ENCODE measurements at regions not wholly inside any gene's neighbourhood (a gene's known extent, or its start where the extent isn't known, plus 50 kb on each side); places are given as distances from the start of the nearest gene placed in this dataset.

DNA sequence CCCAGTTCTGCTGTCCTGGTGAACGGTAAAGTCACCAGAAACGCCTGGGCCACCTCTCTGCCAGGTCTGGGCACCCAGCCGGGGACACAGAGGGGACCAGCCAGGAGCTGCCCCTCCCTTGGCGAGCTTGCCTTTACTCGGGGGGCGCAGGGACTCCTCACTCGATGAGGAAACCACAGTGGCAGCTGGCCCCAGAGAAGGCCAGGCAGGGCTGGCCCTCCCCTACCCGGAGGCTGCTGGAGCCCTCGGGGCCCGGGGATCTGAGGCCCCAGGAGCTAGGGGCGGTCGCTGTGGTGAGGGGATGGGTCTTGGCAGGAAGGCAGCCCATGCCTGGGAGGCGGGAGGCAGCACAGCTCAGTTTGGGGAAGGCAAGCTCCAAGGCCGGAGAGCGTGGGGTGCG lies 80.4 kb upstream of the SLCO4A1 start:
- no peak for DNase-seq (ENCODE audit: low spot score)

DNA sequence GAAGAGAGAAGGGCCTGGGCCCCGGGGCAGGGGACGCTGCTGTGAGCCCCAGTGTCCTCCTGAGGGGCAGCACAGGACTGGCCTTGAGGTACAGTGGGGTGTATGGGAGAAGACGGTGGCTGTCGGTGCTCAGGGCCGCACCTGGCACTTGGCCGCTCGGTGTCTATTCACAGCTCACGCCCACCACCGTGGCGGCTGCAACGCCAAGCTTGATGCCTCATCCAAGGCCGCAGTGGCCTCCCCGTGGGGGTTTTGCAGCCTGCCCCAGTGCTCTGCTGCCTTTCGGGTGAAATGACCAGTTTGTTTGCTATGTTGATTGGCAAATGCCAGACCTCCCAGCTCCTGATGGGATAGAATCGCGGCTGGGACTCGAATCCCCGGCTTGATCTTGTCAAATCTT lies 79.5 kb upstream of the SLCO4A1 start:
- no peak for DNase-seq (ENCODE audit: low spot score)

DNA sequence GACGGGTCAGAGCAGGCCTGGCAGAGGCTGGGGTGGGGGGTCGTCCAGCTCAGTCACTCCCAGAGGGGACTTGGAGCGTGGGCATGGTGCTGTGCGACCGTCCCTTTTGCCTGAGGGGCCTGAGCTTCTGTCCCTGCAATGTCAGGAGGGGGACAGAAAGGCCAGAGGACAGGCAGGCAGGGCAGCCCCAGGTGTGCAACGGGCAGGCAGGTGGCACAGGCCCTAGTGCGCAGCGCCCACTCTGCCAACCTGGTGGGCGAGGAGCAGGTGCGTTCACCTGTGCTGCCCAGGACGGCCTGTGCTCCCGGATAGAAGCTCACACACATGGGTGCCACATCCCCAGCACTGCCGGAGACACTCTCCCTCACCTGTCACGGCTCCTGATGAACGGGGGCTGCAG lies 78.7 kb upstream of the SLCO4A1 start:
- no peak for DNase-seq (ENCODE audit: low spot score)

DNA sequence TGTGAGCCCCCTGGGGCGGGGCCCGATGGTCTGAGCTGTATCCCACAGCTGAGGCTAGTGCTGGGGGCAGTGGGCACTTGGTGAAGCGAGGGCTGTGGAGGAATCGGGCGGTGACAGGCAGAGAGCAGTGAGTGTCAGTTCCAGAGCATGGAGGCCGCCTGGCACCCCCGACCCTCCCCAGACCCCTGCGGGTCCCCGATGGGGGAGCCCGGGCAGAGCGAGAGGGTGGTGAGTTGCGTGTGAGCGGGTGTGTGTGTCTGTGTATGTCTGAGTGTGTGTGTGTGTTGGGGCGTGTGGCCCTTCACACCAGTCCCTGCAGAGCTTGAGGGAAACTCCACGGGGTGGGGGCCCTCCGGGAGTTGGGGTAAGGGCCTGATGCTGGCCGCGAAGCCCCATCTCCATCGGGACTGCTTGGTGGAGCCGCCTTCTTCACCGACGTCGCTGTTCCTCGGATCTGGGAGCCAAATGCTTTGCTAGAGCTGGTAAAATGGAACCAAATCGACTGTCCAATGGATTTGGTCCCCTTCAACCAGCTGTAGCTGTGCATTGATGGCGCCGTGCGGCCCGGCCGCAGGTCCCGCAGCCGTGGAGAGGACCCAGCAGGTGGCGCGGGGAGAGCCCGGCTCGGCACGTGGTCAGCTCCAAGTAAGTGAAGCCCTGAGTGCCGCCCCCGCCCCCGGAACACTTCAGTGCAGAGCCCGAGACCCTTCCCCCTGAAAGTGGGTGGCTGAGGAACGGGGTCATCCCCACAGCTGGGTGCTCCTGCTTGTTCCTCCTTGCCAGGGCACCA lies 77.7 kb upstream of the SLCO4A1 start:
- DNase-seq (ENCODE audit: low spot score) = no peak

DNA sequence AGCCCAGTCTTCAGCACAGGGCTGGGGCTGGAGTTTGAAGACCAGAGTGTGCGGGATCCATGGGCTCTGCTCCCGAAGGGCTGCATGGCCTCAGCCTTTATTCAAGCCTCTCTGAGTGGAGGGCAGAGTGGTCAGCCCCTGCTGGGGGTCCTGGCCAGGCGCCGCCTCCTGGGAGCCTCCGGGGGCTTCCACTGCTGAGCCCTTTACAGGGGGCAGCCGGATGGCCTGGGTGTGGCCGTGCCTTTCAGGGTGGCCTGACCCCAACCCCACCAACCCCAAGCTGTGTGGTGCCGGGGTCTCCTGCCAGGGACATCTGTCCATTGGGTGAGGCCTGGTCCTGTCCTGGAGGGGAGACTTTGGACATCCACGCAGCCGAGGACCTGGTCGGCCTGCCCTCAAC lies 76.0 kb upstream of the SLCO4A1 start:
- DNase-seq (ENCODE audit: low spot score) = no peak

DNA sequence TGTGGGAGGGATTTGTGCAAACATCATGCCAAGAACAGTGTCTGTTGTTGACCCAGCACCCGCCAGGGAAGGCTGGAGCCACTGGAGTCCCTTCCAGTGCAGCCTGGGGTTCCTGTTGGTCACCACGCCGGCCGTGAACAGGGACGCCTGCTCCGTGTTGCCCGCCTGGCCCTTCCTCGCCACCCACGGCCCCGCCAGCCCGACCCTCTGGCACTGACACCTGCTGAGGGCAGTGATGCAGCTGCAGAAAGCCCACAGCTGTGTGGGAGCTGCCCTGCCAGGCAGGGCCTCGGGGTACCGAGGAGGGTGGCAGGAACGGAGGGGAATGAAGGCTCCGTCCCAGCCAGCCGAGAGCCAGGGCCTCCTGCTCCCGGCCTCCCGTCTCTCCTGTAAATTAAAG lies 75.5 kb upstream of the SLCO4A1 start:
- no peak for DNase-seq (ENCODE audit: low spot score)

DNA sequence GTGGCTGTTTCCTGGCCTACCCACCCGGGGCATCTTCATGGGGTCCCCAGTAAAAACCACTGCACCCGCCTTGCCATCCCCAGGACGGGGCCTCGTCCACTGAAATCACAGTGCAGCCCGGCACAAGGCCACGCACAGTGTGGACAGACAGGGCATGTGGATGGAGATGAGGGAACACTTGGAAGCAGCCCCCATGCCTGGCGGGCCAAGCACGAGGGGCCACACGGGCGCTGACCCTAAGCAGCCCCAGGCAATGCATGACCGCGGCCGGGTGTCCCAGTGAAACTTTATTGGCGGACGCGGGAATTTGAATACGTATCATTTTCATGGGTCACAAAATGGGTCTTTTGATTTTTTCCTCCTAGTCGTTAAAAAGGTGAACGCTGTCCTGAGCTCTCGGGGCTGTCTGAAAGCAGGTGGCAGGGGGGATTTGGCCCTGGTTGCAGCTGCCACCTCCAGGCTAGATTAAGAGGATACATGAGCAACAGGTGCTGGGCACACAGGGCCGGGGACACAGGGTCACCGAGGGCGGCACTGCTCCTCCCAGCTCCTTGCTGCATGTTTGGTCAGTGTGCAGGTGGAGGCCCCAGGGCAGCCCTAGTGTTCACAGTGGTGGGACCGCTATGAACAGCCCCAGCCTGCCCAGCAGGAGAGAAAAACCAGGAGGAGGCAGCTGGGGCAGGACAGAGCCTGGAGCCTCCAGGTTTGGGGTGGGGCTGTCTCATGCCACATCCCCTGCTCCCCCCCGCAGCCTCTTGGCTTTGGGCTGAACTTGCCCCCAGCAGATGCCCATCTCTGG lies 74.9 kb upstream of the SLCO4A1 start:
- no peak for DNase-seq (ENCODE audit: low spot score)

DNA sequence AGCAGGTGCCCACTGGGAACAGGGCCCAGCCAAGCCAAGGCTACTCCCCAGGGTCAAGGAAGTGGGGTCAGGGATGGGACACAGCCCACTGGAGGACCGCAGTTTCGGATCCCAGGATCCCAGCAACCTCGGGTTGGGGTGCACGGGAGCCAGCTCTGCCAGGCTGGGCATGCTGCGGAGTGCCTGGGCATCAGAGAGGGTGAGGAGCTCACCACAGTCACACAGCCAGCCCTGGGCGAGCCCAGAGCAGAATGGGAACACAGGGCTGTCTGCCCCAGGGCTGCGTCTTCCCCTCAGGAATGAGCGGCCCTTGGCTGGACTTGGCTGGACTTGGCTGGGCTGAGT lies 74.3 kb upstream of the SLCO4A1 start:
- DNase-seq (ENCODE audit: low spot score) = no peak

DNA sequence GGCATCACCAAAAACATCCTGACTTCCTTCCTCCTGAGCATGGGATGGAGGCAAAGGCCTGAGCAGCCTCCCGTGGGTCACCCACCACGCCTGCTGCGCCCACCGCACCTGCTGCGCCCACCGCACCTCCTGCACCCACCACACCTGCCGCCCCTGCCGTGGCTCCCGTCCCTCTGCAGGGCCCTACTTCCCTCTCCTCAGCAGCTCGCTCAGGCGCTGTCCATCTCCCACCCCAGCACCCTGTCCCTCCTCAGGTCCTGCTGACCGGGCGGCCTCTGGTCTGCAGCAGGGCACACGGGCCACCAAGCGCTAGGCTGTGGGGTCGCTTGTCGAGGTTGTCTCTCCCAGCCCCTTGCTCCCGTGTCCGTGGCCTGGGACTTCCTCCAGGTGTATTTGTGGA lies 72.7 kb upstream of the SLCO4A1 start:
- no peak for DNase-seq (ENCODE audit: low spot score)

DNA sequence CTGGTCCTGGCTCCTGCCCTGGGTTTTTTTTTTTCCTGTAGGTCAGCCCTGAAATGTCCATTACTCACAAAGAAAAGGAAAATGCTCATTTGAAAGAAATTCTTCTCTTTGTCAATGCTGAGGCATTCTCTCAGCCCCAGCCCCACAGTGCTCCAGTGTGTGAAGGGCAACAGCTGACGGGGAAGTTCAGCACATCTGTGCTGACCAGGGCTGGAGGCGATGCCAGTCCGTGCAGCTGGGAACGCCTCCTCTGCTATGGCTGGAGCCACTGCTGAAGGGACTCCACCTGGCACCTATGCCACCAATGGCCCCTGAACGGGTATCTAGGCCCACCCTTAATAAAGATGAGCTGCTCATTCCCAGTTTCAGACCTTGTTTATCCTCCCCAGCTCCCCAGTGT lies 71.9 kb upstream of the SLCO4A1 start:
- no peak for DNase-seq (ENCODE audit: low spot score)

DNA sequence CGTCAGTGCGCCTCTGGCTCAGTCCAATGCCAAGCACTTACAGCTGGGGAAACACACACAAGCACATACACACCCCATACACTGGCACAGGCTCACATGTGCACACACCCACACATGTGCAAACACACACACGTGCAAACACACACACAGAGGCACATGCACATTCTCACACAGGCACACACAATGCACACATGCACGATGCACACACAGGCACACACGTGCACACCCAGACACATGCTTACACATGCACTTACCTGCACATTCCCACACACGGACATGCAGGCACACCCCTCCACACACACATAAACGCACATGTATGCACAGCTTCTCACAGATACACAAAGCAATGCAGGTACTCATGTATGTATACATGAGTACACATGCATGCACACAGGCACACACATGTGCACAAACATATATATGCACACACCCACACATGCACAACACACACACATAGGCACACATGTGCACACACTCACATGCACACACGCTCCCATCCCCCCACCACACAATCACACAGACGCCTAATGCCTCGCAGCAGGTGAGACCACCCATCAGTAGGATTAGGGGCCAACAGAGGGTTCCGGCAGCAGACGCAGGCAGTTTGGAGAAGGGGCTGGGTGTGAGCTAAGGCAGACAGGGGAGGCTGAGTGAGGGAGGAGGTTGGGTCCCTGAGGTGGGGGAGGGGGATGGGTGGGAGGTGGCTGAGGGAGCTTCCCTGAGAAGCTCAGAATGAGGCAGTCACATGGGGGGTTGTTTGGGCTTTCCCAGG lies 71.2 kb upstream of the SLCO4A1 start:
- DNase-seq (ENCODE audit: low spot score) = no peak

DNA sequence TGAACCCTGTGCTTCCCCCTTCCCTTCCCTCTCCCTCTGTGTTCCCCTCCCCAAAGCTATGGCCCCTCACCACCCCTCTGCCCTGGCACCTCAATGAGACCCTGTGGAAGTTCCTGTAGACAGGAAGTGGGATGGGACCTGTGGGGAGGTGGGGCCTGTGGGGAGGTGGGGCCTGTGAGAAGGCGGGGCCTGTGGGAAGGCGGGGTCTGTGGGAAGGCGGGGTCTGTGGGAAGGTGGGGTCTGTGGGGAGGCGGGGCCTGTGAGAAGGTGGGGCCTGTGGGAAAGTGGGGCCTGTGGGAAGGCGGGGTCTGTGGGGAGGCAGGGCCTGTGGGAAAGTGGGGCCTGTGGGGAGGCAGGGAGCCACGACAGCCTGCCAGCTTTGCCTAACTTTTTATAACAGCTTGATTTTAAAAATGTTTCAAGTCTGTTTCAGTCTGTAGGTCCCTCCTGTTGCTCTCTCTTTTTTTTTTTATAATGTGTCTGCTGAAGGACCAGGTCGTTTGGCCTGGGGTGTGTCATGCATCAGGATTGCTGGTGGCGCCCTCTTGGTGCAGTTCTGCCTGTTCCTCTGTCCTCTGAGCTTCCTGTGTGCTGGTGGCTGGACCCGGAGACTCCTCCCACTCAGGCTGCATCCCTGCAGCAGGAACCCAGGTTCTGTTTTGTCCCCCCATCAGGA lies 70.5 kb upstream of the SLCO4A1 start:
- no peak for DNase-seq (ENCODE audit: low spot score)

DNA sequence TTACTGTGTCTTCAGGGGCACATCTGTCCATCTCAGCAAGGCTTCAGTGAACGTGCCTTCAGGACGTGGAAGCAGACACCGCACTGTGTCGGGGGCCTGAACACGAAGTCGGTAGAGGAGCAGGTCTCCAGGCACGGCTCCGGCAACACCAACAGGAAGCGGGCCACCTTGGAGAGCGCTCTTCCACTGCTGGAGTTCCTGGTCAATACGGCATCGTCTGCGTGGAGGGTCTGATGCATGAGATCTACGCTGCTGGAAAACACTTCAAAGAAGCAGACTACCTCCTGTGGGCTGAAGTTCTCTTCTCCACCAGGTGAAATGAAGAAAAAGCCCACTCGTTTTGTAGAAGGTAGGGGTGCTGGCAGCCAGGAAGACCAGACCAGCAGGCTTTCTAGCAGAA lies 69.3 kb upstream of the SLCO4A1 start:
- no peak for DNase-seq (ENCODE audit: low spot score)

DNA sequence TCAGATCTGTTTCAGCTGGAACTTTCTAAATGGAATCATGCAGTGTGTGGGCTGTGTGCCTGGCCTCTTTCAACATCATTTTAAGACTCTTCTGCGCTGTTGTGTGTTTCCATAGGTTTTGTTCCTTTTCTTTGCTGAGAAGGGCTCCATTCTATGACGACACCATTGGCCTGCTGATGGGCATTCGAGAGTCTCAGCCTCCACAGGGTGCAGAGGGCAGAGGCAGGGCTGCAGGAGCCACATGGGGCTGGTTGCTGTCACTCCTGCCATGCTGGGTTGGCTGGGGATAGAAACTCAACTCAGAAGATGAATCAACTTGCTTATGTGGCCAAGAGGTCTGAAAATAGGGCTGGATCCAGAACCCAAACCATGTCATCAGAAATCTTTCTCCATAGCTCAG lies 68.5 kb upstream of the SLCO4A1 start:
- DNase-seq (ENCODE audit: low spot score) = no peak

DNA sequence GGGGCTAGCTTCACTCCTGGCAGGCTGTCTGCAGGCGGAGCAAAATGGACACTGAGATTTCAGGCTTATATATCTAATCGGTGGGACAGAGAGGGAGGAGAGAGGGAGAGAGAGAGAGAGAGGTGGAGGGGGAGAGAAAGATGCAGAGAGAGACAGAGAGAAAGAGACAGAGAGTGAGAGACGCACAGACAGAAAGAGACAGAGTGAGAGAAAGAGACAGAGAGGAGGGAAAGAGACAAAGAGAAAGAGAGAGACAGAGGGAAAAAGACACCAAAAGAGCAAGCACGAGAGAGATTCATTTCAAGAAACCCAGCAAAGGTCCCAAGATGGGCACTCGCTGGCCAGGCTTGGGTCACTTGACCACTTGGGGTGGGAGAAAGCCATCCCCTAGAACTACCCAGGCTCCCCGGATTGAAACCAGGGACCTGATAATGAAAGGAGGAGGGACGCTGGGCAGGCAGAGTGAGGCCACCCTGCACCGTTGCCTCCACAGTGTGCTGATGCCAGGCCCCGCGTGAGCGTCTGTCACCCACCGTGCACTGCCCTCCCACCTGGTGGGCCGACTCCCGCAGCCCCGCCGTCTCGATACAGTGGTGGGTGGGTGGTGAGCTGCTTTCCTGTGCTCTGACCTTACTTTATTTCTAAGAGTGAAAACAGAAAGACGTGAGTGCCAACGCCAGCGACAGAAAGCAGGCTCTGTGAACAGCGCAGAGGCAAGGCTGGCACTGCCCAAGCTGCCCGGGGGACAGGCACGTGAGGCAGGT lies 67.9 kb upstream of the SLCO4A1 start:
- no peak for DNase-seq (ENCODE audit: low spot score)

DNA sequence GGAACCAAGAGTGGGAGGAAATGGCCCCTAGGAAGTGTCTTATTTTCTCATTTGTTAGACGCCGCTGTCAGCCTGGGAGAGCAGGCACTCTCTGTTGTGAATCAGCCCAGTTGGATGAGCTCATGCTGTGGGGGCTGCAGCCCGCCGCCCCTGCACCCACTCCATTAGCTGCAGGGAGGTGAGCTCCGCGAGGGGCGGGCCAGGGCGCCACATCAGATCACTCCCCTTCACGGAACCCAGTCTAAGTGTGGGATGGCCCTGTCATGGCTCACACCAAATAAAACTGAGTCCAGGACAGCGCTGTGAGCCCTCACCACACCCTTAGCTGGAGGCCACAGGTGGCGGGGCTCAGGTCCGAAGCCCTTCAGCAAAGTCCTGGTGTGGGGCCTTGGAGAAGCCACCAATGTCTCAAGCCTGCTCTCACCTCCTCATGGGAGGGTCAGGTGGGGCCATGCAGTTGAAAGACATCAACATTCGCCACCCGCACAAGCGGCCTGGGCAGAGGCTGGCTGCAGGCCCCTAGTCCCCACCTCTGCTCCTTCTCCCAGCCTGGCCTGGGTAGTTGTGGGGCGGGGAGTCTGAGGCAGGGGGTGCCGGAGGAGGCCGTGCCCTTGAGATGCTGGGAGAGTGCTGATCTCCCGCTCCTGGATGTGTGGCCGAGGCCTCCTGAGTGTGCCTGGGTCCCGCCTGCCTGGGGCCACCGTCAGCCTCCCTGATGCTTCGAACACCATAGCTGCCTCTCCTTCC lies 66.2 kb upstream of the SLCO4A1 start:
- no peak for DNase-seq (ENCODE audit: low spot score)

DNA sequence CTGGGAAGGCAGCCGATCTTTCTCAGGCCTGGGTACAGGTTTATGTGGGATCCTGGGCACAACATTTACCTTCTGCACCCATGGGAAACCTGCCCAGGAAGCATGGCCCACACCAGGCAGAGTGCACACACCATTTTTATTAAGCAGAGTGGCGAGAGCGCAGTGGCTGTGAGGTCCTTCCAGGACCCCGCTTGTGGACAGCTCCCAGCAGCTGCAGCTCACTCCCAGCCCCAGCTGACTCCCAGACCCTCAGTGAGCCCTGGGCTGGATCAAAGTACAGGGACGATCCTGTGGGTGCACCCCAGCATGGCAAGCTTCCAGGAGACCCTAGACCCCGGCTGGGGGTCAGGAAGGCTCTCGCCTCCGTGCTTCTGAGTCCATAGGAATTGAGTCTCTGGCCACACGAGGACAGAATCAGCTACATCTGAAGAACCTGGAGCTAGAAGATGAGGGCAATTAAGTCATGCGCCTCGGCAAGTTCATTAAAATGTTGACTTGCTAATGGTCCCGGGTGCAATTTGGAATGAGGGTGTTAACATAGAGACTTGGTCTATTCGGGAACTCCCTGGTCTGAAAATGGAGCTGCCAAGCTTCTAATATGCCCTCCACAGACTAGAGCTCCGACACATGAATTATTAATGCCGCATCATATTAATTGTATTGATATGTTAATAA lies 65.4 kb upstream of the SLCO4A1 start:
- DNase-seq (ENCODE audit: low spot score) = no peak

DNA sequence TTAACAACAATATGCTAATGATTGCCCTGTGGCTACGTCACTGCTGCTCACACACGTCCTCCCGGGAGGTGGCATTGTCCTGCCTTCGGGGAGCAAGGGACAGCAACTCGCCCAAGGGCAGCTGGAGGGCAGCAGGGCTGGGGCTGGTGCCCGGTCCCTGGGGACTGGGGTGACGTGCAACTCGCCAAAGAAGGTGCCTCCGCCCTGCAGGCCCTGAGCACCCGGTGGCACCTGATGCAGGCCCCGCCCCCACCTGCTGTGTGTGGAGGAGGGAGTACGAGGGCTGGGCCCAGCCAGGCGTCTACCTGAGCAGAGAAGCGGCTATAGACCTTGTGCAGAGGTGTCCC lies 64.8 kb upstream of the SLCO4A1 start:
- no peak for DNase-seq (ENCODE audit: low spot score)

DNA sequence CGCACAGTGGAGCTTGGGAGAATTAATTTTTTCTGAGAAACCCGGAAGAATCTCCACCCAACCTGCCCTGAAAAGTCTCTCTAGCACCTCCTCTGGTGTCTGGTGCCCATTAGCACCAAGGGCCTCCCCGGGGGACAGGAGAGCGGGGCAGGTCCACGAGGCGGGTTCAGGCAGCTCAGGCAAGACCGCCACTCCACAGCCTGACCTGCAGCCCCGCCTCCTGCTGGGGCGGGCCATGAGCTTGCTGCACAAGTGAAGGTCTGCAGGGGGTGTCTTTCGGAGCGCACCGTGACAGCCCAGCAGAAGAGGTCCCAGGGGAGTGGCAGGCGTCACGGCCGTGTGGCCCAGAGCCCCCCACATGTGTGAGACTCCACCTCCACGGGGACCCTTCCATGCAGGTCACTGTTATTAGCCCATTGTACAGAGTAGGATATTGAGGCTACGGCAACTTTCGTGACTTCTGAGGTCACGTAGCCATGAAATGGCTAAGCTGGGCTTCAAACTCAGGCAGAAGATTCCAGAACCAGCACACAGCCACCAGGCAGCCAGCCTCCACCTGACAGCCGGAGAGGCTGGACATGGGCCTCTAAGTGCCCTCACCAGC lies 63.9 kb upstream of the SLCO4A1 start:
- DNase-seq (ENCODE audit: low spot score) = no peak

DNA sequence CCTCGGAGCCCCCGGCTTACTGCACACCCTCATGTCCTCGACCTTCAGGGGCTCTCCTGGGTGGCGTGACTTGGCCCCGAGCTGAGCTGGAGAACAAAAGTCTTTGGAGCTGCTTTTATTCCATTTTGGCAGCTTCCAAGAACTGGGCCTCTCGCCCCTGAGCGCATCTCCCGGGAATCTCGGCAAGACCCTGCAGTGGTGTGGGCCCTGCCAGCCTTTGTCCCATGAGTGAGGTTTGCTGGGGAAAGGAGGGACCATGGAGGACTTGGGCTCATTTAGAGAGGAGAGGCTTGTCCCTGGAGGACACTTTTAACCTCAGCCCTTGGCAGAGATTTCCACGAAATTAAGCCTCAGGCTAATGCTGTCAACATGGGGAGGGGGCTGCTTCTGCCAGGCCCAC lies 62.3 kb upstream of the SLCO4A1 start:
- DNase-seq (ENCODE audit: low spot score) = no peak

Measured in A172 (cell line).